Fibroblast of lung (primary cell): ENCODE measurements at regions not wholly inside any gene's neighbourhood (a gene's known extent, or its start where the extent isn't known, plus 50 kb on each side); places are given as distances from the start of the nearest gene placed in this dataset.

ENCODE experiments used
- EZH2 ChIP-seq: IDR thresholded peaks from 2 replicates; pipeline ENCODE4 v1.5.1; 2012; ENCODE audit warnings: low read length, control low read depth, mild to moderate bottlenecking; ENCODE audit errors: missing control alignments
- TF ChIP-seq, protein P1 (sequence below), 2 donors: IDR thresholded peaks in 1 of 2; conservative IDR thresholded peaks in 1 of 2; 1 replicate in 1 of 2; 2 replicates in 1 of 2; pipeline ENCODE4 v1.5.1; 2011 to 2012; ENCODE audit warnings: low read length in 2 of 2, control low read depth in 1 of 2, inconsistent platforms in 1 of 2, low read depth in 1 of 2, mild to moderate bottlenecking in 1 of 2

DNA sequence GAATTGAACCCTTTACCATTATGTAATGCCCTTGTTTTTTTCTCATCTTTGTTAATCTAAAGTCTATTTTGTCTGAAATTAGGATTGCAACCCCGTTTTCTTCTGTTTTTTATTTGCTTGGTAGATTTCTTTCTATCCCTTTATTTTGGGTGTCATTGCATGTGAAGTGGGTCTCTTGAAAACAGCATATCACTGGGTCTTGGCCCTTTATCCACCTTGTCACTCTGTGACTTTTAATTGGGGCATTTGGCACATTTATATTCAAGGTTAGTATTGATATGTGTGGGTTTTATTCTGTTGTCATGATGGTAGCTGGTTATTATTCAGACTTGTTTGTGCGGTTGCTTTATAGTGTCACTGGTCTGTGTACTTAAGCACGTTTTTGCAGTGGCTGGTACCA is 117.4 kb upstream of the MARCHF11 start:
- TF ChIP-seq, protein P1, sequence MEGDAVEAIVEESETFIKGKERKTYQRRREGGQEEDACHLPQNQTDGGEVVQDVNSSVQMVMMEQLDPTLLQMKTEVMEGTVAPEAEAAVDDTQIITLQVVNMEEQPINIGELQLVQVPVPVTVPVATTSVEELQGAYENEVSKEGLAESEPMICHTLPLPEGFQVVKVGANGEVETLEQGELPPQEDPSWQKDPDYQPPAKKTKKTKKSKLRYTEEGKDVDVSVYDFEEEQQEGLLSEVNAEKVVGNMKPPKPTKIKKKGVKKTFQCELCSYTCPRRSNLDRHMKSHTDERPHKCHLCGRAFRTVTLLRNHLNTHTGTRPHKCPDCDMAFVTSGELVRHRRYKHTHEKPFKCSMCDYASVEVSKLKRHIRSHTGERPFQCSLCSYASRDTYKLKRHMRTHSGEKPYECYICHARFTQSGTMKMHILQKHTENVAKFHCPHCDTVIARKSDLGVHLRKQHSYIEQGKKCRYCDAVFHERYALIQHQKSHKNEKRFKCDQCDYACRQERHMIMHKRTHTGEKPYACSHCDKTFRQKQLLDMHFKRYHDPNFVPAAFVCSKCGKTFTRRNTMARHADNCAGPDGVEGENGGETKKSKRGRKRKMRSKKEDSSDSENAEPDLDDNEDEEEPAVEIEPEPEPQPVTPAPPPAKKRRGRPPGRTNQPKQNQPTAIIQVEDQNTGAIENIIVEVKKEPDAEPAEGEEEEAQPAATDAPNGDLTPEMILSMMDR (conservative IDR thresholded peaks at IDR 0.05 in 1 of 2, IDR thresholded peaks at IDR 0.05 in 1 of 2; ENCODE audit: low read depth in 1 of 2, low read length in 2 of 2), result no peak
- no peak for TF ChIP-seq EZH2
